NCI-H748 (cell line): ENCODE measurements at regions not wholly inside any gene's neighbourhood (a gene's known extent, or its start where the extent isn't known, plus 50 kb on each side); places are given as distances from the start of the nearest gene placed in this dataset.
A peak's percentile ranks its signal among the peaks of the same experiment; 100 is the strongest.
"Not testable (repeated sequence)": the region's sequence is repeated elsewhere in the genome, so short reads cannot be mapped to it uniquely, and the experiment has no call there.

ENCODE experiments used
- DNase-seq: peaks from one replicate; lab custom pipeline; 2025; ENCODE audit not compliant: unreplicated experiment; lab: John Stamatoyannopoulos, UW

DNA sequence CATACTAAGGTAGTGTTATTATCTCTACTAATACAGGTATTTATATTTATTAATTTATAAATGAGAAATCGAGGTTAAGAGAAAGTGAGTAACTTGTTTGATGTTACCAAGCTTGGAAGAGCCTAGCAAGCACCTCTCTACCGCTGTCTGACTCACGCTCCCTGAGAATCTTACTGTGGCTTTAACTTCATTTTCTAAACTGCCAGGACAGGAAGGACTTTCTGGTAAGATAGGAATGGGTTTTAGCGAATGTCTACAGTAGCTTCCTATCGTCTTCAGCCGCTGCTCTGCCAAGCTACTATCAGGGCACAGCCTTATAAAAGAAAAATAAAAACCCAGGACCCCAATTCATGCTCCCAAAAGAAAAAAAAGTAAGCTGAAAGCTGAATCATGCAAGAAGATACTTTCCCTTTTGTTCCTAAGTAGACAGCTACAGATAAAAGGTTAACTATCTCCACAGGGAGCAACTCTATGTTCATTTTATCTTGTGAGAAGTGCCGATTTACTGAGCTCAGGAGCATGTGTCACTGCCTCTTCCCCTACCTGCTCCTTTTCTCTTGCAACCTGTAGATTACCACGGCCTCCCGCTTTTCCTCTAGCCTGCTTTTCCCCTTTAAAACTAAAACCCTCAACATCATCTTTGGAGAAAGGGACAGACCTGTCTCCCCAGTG is 60.2 kb downstream of the THNSL1 start:
- no peak for DNase-seq

DNA sequence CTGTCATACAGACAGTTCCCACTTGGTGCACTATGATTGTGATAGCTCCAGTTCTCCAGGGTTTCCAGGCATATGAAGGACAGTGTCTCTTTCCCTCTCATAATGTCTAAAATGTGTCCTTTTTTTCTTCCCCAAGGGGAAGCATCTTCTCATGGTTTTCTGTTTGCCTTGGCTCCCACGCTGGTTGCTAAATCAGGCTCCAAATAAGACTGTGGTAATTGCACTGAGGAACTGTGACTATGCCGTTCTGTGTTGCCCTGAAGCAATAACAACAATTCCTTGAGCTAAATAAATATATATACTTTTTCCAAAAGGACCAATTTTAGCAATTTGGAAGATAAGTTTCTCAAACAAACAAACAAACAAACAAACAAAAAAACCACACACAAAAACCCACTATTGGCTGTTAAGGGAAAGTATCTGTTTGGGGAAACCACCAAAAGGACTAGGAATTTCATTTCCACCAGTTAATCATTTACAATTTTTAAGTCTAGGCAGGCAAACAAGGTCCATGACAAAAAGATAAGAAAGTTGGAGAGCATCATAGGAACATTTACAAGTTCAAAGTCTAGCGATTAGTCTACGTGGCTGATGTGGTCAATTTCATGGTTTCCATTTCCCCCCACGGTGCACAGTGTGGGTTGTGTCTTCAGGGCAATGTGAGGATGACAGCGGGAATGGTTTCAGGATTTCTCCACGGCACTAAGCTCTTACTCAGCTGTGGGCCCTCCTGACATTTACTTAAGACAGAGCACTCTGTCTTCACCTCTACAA is 62.4 kb downstream of the THNSL1 start:
- no peak for DNase-seq

DNA sequence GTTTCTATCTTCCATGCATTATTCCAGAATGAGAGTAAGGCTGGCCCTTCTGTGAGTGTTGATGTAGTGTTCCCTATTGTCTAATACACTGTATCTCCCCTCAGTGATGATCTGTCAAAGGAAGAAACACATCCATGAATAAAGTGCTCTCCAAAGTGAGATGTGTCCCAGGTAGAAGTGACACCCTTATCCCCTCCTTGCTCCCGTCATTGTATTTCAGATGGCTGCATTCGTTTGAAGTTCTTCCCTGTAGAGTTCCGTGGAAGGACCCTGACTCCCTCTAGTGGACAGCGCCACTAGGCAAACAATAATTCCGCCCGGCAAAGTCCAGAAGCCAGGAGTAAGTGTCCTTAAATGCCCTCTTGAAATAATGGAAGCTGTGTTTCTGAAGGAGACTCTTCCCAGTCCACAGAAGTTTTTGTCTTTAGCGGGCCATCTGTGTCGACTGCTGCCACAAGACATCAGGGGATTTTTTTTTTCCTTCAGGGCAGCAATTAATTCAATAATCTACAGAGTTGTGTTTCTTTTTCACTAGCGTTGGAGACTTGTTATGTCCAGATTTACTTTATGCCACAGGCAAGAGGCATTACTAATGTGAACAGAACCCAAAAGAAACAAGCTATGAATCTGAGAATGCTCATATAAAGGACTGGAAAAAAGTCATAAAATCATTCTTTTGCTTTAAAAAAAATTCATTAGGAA is 64.6 kb downstream of the THNSL1 start:
- peak; percentile 76 for DNase-seq

DNA sequence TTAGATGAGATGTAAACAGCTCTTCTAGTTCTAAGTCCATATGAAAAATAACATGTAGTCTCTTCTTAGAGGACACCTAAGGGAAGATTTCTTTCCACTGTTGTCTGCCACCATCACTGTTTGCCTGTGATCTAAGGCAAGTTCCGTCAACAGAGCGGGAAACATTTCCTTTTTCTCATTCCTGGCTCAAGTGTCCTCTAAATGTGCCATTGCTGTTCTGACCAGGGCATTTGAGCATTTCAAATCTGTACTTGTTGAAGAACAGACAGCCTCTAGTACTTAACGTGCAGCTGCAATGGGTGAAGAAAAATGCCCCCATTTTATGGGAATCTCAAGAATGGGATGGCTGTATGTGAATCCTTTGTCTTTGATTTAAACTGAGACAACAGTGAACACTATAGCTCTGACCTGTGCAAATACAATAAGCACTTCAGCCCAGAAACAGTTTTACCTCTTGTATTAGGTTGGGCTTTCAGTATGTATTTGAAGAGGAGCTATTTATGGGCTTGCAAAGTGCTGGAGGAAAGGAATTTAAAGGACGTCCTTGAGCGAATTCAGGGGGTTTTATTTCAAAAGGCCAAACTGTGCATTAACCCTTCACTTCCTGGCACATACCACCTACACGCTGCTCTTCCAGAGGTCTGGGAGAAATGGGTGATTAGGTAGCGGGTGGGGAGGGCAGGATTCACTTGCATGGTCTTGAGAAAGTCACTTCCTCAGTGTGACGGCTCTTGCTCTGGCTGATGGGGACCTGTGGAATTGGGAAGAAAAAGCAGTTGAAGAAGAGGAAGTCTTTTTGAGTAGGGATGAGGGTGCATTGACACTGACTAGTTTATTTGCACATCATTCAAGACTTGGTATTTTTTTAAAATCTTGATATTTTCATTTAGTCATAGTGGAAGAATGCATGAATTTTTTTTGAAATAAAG is 66.1 kb downstream of the THNSL1 start:
- peak; percentile 74 for DNase-seq

DNA sequence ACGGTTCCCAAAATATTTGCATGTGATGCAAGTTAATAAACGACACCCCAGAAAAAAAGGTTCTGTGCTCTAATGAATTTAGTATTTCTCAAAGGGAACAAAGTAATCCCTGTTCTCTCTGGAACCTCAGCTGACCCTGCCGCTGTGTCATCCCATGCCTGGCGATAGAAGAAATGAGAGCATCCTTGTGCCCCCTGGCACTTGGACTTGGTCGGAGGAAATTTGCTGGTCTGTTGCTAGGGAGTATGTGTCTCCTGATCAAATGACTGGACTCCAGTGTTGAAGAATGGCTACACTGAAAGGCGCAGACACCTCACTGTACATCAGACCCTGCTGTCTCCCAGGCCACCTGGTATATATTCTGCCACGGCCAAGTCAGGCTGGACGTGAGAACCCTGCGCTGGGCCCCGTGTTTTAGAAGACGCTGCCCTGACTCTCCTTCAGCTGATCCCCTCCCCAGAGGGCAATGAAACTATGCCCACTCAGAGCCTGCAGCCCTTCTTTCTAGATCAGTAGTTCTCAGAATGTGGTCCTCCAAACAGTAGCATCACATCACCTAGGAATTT is 67.2 kb downstream of the THNSL1 start:
- DNase-seq: no peak

DNA sequence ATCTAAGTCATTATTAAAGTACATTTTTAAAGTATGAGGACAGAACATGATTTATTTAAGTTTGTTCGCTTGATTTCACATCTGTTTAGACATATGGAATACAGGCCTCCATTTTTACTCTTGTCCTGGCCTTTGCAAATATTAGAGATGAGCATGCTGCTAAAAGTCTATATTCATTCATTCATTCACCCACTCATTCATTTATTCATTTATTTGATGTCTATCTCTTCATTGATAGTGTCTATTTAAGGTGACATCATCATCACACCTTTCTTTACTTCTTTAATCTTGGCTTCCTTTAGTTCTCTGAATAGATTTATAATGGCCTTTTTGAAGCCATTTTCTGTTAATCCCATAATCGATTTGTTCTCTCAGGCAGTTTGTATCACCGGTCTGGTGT is 68.0 kb downstream of the THNSL1 start:
- DNase-seq: no peak

DNA sequence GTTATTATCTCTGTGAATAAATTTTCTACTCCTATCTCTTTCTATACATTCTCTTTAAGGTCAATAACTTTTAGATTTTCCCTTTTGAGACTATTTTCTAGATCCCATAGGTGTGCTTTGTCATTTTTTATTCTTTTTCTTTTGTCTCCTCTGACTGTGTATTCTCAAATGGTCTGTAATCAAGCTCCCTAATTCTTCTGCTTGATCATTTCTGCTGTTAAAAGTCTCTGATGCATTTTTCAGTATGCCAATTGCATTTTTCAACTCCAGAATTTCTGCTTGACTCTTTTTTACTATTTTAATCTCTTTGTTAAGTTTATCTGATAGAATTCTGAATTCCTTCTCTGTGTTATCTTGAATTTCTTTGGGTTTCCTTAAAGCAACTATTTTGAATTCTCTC is 78.2 kb downstream of the THNSL1 start:
- DNase-seq: no peak

DNA sequence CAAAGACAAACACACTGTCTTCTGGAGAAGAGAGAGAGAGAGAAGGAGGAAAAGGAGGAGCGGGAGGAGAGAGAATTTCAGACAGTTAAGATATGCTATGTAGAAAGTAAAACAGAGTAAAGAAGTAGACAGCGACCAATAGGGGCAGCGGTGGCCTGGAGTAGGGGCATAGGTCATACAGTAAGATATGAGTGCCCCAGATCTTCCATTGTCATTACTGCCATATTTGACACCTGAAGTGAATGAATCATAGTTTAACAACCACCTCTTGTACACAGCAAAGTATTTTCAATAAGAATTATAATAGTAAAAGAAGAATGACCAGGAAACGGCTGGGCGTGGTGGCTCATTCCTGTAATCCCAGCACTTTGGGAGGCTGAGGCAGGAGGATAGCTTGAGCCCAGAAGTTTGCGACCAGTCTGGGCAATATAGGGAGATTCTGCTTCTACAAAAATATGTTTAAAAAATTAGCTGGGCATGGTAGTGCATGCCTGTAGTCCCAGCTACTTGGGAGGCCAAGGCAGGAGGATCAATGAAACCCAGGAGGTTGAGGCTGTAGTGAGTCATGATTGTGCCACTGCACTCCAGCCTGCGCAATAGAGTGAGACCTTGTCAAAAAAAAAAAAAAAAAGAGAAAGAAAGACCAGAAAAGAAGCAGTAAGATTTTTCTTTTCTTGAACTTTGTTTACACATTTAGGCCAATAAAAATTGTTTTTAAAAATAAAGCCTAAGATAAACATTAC is 77.0 kb upstream of the GPR158 start:
- DNase-seq: no peak

DNA sequence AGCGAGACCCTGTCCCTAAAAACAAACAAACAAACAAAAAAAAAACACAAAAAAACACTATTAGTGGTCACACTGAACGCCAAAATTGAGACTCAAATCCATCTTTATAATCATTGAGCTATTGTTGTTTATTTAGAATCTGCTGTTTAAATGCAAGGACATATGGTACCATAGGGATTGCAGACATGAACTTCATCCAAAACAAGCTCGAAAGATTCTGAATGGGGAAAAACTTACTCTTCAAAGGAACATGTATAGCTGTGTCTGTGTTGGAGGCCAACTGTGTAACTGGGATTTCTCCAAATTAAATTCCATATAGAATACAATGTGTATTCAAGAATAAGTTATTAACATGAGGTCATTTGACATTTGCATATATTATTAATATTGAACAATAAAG is 74.7 kb upstream of the GPR158 start:
- no peak for DNase-seq

DNA sequence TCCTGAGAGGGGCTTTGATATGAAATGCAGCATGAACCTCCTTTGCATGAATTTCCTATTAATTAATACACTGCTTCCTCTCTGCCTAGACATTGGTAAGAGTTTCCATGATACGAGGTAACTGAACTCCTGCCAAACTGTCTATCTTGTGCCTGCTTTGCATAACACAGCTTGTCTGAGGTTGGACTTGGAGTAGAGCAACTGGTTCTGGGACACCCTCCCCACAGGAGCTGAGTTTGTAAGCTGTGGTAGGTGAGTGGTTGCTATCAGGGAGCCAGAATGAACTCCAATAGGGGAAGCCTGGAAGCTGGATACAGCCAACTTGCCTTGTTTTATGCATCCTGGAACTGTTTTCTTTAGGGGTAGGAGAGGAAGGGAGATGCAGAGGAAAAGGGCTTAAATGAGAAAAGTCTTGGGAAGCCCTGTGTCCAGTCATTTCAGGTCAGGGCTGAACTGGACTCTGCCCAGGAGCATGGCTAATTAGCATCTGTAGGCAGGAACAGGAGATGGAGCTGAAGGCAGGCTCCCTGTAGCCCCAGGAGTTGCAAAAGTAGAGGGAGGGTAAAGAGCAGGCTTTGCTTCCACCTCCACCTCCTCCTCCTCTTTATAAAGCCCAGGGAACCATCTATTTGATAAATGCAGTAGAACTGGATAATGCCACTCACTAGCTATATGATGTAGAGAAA is 73.2 kb upstream of the GPR158 start:
- DNase-seq: no peak

DNA sequence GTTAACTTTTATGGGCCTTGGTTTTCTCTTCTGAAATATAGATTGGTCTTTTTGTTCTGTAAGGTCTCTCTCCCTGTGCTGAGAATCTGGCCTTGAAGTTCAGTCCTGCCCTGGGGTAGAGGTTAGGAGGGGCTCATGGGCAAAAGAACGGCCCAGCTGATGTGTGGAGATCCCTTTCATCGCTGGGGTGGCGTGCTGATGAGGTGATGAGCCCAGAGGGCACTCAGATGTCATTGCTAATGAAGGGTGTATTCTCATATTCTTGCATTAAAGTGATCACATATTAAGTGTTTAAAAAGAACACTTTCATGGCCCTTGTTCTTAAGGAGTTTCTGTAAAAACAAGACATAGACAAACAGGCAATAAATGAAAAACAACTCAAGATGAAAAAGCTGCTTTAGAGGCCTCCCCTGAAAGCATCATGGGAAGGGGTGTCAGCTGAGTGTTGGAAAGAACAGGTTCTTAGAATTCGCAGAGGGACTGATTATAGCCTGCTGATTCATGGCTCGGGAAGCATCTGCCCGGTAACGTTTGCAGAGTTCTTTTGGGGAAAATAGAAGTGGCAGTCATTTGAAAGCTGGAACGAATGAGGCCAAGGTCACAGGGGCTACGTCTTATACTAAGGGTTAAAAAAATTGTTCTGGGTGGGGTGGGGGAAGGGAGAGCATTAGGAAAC is 72.5 kb upstream of the GPR158 start:
- no peak for DNase-seq

DNA sequence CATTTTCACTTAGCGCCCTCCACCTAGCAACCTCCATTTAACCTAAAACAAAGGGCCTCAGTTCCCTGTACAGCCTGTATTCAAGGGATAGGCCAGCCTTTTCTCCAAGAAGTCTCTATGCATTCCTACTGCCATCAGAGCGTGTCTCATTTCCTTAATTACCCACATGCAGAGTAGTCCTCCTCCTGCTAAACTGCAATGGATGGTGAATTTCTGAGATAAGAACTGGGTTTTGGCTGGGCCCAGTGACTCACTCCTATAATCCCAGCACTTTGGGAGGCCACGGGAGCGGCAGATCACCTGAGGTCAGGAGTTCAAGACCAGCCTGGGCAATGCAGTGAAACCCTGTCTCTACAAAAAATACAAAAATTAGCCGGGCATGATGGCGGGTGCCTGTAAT is 71.1 kb upstream of the GPR158 start:
- DNase-seq: no peak

DNA sequence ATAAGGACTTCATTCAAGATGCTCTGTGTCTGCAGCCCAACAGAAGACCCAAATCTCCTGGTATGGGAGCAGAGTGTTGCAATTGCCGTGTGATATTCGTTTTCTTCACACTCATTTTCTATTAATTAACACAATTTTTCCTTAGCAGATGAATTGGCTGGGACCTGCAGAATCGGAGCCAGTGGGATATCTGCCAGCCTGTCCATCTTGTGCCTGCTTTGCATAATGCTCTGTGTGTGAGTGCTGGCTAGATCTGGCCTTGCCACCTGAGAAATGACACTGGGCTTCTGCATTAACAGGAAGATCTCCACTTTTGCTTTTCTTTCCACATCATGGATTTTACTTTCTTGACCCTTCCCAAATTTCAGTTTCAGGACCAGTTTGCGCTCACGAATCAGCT is 70.4 kb upstream of the GPR158 start:
- no peak for DNase-seq

DNA sequence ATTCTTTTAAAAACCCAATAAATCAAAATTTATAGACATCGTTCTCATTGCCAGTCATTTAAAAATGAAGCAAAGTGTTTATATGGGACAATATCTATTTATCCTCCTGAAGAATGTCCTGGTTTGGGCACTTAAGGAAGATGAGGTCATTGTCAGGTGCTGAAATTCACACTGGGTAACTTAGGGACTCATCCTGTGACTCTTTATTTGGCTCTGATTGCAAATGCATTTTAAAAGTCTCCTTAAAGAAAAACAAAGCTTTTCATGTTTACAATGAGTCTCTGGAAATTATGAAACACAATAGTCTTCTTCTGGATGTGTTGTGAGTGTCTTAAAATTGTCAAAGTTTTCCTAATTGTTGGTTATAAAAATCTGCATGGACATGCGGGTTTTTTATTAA is 69.5 kb upstream of the GPR158 start:
- DNase-seq: no peak

DNA sequence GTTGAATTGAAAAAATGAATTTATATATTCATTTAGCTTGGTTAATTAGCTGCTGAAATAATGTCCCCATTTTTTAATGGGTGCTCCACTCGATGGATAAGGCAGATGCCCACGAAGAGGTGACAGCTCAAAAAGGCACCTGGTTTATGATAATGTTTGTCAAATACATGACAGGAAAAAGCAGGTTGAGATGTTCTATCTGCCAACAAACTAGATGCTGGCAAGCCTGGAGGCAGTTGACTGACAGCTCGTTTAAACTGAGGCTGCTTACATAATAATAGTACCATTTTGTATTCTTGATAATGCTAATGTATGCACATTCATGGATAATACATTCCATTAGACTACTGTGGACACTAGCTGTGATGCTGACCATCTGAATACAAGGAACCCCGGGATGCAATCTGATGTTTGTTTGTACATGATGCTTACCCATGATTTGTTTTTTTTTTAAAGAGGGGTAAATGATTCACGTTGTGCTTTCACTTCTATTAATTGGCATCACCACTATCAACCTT is 69.0 kb upstream of the GPR158 start:
- no peak for DNase-seq

DNA sequence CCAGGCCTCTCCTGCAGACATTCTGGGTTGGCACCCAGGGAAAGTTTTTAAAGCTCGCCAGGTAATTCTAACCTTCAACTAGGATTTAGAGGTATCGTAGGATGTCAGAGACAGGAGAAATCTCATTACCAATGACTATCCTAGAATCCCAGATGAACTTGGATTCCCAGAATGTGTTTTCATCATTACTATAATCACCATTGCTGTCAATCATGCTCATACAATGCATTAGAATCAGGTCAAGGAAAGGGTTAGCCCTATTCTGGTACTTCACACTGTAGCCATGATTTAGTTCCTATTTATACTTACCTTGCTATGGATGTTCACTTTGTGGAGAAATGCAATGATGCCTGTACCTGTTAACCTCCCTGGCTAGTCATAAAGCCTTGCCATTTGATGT is 67.0 kb upstream of the GPR158 start:
- no peak for DNase-seq

DNA sequence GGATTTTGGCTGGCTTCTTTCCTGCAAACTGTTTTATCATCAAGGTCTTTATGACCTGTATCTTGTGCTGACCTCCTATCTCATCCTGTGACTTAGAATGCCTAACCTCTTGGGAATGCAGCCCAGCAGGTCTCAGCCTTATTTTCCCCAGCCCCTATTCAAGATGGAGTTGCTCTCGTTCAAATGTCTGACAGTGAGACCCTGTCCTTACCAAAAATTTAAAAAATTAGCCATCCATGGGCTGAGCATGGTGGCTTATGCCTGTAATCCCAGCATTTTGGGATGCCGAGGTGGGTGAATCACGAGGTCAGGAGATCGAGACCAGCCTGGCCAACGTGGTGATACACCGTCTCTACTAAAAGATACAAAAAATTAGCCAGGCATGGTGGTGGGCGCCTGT is 64.9 kb upstream of the GPR158 start:
- DNase-seq: not testable (repeated sequence)

DNA sequence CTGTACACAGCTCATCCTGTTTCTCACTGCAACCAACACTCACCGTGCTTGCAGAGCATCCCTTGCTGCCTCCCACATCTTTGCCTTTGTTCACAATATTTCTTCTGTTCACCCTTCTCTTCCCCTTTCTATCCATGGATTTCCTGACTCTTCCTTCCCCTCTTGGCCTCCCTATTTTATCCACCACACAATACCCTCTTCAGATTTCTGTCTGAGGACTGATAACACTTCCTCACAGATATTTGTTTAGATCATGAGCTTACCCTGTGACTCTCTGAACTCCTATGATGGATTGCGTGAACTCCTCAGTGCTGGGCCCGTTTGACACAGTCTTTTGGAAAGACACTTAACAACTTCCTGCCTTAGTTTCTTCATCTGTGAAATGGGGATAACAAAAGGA is 62.8 kb upstream of the GPR158 start:
- DNase-seq: no peak
